Non-pigmented ciliary epithelial cell (primary cell): ENCODE measurements at regions not wholly inside any gene's neighbourhood (a gene's known extent, or its start where the extent isn't known, plus 50 kb on each side); places are given as distances from the start of the nearest gene placed in this dataset.
A peak's percentile ranks its signal among the peaks of the same experiment; 100 is the strongest.
"Not testable (repeated sequence)": the region's sequence is repeated elsewhere in the genome, so short reads cannot be mapped to it uniquely, and the experiment has no call there.

Experiments used
- DNase-seq: peaks from one replicate; pipeline ENCODE4 v3.0.0-alpha.2; 2010; ENCODE audit warnings: low read depth

- DNase-seq, result no peak
Measured at GRCh38 chr7:130948822-130949221, 214.8 kb upstream of the KLF14 start.

GRCh38 chr7:130949550-130949949, 215.5 kb upstream of the KLF14 start:
- DNase-seq, result no peak

GRCh38 chr7:130950054-130950453, 216.0 kb upstream of the KLF14 start:
- no peak for DNase-seq

GRCh38 chr7:130950741-130951140, 216.7 kb upstream of the KLF14 start:
- DNase-seq, result no peak

DNA sequence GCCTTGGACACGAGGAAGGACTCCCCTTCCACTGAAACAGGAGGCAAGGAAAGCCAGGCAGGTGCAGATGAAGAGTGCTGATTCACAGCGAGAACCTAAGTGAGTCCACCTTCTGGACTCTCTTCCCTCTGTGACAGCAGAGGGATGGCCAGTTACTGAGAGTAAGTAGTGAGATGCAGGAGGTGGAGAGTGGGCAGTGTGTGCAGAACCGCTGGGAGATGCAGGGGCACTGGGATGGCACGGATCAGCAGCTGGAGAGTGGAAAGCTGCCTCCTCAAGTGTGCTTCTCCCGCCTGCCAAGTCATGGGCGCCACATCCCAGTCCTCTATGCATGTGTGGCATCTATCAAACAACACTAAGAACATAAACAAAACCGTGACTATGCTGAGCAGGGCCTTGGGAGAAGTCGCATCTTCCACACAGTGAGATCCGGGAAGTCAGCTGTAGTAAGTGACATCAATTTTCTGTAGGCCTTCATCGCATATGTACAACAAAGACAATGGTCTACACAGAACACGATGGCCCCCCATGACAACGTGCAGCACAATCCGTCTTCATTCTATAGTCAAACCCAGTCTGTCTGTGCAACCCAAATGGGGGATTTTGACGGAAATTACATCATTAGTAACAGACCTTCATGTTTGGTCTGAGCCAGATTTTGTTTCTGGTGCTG, 217.4 kb upstream of the KLF14 start:
- DNase-seq, result no peak

- DNase-seq, result no peak
Measured at GRCh38 chr7:130951976-130952876, 218.2 kb upstream of the KLF14 start.

DNA sequence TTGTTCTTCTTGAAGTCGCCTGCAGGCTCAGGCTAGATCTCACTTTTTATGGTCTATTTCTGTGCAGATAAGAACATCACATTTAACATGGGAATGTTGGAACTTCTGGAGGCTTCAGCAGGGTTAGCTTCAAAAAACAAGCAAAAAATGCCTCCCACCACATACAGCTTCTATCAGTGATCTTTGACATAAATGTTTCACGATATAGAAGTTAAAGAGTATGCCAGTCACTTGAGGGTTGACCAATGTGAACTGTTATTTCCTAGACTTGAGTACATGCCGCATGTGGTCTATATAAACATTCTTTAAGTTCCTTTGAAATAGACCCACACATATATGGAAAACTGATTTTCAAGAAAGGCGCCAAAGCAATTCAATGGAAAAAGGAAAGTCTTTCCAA, 219.2 kb upstream of the KLF14 start:
- no peak for DNase-seq

DNA sequence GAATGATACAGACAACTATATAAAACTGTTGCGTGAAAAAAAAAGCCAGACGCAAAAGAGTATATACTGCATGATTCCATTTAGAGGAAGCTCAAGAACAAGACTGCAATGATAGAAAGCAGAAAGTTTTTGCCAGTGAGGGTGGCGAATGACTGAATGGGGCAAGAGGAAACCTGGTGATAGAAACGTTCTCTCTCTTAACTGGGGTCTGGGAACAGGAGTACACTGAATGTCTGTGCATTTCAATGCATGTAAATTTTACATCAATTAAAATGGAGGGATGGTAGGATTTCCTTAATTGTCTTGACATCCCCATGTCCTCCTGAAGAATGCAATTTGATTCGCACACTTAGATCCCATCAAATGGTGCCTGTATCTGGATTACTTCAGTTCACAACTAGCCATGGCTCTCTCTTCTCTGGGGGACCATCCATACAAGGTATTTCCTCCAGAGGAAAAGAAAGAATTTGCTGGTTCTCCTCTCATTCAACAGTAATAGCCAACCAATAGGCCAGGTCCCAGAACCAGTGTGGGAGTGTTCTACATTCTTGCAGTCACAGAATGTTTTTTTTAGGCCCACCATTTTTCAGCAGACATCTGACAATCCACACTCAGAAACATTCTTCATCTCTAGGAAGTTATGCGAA, 221.0 kb upstream of the KLF14 start:
- DNase-seq, result no peak

- DNase-seq, result no peak
Measured at GRCh38 chr7:130955565-130955919, 221.5 kb upstream of the KLF14 start.

DNA sequence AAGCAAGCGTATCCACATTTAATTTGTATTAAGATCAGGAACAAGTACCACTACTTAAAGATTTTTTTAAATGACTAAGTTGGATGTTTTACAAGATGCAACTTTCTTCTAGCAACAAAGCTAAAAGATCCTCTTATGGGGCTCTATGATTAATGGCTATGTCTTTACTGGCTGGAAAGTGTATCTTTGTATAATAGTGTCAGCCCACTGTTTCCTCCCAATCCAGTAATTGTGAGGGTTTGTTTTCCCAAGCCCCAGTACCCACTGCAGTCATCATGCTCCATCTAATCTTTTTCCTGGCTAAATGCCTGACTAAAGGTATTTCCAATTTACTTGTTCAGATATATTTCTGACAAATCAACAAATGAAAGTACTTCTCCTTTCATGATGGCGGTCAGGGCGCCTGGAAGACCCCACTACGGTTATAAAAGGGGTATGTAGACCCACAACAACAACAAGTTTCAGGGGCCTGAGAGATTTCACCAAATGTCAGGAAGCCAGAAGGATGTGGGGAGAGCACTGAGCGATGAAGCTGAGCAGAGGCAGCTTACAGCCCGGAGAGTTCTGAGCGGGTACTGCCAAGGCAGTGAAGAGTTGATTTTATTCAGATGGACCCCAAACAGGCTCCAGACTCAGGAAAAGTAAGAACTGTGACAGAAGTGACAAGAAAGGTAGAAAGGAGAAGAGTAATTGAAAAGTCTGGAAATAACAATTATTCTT, 222.6 kb upstream of the KLF14 start:
- no peak for DNase-seq

GRCh38 chr7:130957137-130957513, 223.1 kb upstream of the KLF14 start:
- no peak for DNase-seq

DNA sequence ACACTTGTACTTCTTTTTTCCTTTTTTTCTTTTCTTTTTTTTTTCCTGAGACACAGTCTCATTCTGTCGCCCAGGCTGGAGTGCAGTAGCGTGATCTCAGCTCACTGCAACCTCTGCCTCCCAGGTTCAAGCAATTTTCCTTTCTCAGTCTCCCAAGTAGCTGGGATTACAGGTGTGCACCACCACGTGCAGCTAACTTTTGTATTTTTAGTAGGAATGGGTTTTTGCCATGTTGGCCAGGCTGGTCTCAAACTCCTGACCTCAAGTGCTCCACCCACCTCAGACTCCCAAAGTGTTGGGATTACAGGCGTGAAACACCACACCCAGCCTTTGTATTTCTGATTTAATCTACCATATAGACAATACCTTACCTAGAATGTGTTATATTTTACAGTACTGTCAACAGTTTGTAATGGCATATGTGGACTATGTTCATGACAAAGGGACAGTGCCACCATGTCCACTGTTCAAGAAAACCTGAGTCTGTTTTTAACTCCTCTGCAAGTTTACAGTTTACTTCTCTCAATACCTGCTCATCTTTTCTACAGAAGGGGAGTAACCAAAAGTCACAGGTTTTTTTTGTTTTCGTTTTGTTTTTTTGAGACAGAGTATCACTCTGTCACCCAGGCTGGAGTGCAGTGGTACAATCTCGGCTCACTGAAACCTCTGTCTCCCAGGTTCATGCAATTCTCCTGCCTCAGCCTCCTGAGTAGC, 223.9 kb upstream of the KLF14 start:
- DNase-seq, result not testable (repeated sequence)

DNA sequence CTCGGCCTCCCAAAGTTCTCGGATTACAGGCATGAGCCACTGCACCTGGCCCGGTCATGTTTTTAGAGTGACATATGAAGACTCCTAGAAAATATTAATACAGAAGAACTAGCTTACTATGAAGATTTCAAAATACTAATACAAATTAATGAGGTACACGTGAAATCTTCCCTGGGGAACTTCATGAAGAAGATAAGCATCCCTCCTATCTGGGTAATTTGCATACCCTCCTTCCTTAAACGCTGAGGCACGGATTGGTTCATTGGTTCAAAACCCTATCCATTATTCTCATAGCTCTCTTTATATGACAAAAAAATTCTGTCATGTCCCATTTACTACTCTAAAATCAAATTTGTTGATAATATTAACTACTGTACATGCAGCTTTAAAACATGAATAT, 224.8 kb upstream of the KLF14 start:
- no peak for DNase-seq

DNA sequence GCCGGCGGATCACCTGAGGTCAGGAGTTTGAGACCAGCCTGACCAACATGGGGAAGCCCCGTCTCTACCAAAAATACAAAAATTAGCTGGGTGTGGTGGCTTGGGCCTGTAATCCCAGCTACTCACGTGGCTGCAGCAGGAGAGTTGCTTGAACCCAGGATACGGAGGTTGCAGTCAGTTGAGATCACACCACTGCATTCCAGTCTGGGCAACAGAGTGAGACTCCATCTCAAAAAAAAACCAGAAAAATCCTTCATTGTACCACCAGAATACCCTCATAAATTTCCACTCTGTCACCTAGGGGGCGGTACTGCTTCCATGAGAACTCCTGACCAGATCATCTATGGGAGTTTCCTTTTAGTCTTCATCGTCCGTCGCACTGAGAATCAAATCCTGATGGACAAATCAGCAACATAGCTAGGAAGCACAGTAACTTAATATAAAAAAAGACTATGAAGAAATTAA, 225.8 kb upstream of the KLF14 start:
- DNase-seq, result no peak

DNA sequence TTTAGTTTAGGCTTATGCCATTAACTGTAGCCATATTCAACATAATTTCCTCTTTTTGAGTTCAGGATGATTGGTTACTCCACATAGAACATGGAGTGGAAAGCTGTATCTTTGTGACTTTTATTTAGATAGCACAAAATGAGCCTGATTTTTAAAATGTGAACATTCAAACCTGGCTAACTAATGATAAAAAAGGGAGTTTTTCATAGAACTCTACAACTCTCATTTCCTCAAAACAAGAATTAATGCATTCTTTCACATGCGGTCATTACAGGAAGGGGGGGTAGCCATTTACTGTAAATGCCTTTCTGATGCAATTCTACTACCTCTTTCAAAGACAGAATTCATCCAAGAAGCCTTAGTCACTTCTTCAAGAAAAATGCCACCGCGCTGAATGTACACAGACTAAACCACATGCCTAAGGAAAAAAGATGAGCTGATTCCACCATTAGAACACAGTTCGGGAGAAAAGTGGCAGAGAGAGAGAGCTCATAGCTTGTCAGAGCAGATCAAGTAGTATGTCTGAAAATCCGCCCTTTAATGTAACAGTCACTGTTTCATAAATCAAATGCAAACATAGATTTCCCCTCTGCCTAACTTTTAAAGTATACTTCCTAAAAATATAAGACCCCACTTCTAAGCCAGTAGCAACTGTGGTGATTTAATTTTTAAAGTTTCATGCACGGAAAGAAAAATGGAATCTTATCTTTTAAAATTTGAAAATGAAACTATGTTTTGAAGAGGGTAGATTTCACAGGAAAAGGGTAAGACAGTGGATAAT, 226.4 kb upstream of the KLF14 start:
- DNase-seq, result peak; percentile 98

GRCh38 chr7:130961128-130961601, 227.2 kb upstream of the KLF14 start:
- no peak for DNase-seq

DNA sequence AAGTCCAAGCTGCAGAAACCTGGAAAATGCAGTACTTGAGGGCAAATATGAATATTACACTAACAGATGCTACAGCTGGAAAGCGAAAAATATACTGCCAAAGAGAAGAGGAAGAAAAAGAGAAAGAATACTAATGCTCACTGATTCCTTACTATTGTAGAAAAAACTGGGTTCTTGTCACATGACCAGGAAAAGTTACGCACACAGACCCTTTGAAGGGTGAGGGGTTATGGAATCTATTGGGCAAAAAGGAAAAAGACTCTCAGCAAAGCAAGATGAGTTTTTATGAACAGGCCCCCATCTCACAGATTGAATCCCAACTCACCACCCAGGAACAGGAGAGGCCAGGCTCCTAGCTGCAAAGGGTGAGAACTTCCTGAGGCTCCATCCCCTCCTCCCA, 228.1 kb upstream of the KLF14 start:
- no peak for DNase-seq

GRCh38 chr7:130963339-130963738, 229.3 kb upstream of the KLF14 start:
- DNase-seq, result no peak

DNA sequence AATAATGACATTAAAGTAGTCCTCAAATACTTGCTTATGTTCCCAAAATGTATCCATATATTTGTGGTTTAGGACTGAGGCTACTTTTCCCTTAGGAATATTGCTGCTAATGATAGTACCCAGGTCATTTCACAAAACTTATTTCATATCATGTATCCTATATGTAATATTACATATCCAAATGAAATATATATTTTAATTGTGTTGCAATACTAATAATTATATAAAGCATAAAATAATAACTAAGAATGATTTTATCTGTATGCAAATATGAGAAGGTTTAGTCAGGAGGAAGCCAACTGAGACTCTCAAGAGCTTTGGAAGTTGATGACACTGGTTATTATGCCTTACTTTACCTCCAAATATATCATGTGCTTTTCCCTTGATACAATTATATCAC, 231.5 kb upstream of the KLF14 start:
- no peak for DNase-seq

DNA sequence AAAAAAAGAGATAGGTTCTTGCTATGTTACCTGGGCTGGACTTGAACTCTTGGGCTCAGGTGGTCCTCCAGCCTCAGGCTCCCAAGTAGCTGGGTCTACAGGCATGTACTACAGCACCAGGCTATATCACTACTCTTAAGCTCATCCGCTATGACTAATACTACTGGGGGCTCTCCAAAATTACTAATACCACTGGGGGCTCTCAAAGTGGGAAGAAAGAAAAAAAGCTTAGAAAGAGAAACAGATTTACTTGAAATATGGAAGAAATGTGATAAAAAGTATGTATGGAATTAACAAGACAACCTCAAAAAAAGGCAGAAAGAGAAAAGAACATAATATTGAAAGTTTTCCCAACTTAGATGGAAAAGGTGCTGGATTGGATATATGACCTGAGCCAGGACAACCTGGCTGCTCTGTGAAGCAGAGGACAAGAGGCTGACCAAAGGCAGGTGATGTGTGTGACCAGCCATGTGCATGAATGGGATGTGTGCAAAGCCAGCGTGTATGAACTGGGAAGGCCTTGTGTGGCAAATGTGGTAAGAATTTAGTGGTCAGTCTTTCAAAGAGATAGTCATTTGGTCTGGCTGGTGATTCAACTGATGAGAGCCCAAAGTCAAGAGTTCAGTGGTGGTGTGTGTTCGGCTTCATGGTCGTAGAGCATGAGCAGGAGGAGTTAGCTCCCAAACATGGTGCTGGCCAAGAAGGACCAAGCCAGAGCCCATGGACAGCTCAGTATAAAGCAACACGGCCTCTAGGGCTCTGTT, 232.4 kb upstream of the KLF14 start:
- peak; percentile 74 for DNase-seq
